ENCODE measurements at regions not wholly inside any gene's neighbourhood (a gene's known extent, or its start where the extent isn't known, plus 50 kb on each side); places are given as distances from the start of the nearest gene placed in this dataset.

DNA sequence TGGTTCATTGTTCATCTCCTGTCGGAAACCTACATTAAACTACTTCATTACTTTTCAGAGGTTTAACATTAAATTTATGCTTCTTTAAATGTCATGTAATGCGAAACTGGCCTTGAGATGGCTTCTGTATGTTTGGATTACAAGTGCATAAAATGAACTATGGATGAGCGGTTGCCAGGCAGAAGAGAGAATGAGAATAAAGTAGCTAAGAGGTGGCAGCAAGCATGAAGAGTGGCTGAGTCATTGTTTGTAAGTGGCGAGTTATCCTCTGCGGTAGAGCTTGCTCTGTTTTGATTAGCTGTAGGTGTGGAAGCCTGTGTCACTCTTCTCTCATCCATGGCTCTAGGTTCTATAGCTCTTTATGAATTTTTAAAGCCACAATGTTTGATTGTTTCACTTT, 1139.6 kb upstream of the PCDH9 start:
- TF ChIP-seq, protein P1, sequence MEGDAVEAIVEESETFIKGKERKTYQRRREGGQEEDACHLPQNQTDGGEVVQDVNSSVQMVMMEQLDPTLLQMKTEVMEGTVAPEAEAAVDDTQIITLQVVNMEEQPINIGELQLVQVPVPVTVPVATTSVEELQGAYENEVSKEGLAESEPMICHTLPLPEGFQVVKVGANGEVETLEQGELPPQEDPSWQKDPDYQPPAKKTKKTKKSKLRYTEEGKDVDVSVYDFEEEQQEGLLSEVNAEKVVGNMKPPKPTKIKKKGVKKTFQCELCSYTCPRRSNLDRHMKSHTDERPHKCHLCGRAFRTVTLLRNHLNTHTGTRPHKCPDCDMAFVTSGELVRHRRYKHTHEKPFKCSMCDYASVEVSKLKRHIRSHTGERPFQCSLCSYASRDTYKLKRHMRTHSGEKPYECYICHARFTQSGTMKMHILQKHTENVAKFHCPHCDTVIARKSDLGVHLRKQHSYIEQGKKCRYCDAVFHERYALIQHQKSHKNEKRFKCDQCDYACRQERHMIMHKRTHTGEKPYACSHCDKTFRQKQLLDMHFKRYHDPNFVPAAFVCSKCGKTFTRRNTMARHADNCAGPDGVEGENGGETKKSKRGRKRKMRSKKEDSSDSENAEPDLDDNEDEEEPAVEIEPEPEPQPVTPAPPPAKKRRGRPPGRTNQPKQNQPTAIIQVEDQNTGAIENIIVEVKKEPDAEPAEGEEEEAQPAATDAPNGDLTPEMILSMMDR (conservative IDR thresholded peaks at IDR 0.05; ENCODE audit: low read depth, low read length) = no peak
- TF ChIP-seq EZH2 (IDR thresholded peaks at IDR 0.05; ENCODE audit: borderline replicate concordance, low read depth, low read length, poor library complexity, severe bottlenecking) = no peak

All from A673 (cell line).